ENCODE measurements at regions not wholly inside any gene's neighbourhood (a gene's known extent, or its start where the extent isn't known, plus 50 kb on each side); places are given as distances from the start of the nearest gene placed in this dataset.

DNA sequence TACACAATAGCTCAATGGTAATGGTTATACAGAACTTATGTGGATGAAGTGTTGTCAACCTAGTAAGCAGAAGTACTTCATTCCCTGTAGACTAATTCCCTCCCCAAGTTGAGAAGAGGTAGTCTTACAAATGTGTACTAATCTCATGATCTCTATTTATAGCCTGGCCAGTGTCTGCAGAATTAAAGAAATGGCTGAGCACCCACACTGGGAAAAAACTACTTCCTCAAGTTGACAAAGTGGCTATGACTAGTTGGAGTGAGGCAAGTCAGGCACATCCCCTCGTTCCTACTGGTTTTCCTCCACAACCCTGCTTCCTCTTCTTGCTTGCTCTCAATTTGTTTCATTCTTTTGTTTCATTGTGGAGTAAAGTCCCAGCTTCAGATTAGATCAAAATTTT lies 566.7 kb upstream of the ZNF717 start:
- ATAC-seq (no peak), DNase-seq (ENCODE audit: low read depth, low spot score) (no peak), FAIRE-seq (no peak)
- Histone ChIP-seq H3K36me3 (ENCODE audit: control insufficient read depth in 2 of 2, insufficient read depth in 2 of 2, low read length in 1 of 2) (no peaks in the 10 kb centered on the region), H2AFZ (ENCODE audit: control insufficient read depth, low read depth, low read length) (no peak overlapping the region), H3K4me2 (ENCODE audit: control insufficient read depth, insufficient read depth) (no peak overlapping the region), H3K79me2 (ENCODE audit: control insufficient read depth, insufficient read depth, low read length) (no peaks in the 10 kb centered on the region), H3K4me3 (no peak overlapping the region), H3K27me3 (replicated peaks in 1 of 2; ENCODE audit: control insufficient read depth in 2 of 2, insufficient read depth in 2 of 2, low read length in 1 of 2) (no peaks in the 10 kb centered on the region), H3K4me1 (ENCODE audit: control insufficient read depth, insufficient read depth, low read length) (no peaks in the 10 kb centered on the region), H3K9ac (ENCODE audit: control insufficient read depth, insufficient read depth, low read length) (no peak overlapping the region), H3K27ac (ENCODE audit: control insufficient read depth, insufficient read depth) (no peak overlapping the region), H3K9me3 (replicated peaks; ENCODE audit: control insufficient read depth, insufficient read depth, low read length) (no peaks in the 10 kb centered on the region), H4K20me1 (ENCODE audit: control insufficient read depth, insufficient read depth) (no peaks in the 10 kb centered on the region)
- WGBS (ENCODE audit: insufficient coverage, insufficient replicate concordance, low lambda C conversion rate, missing lambda C conversion rate): 19% methylated on average over 1 of the region's 1 CpG
- SMC1A ChIA-PET (ENCODE audit: uncharacterized antibody, unreplicated experiment): no interaction called here
- intact Hi-C loops (cut with micrococcal nuclease; ENCODE audit: unreplicated experiment) (no loop called here), in situ Hi-C loops (cut with MboI) (no loop called here)
- TF ChIP-seq SMAD1 (IDR thresholded peaks at IDR 0.05; ENCODE audit: low read depth, partially characterized antibody) (no peak), TCF12 (IDR thresholded peaks at IDR 0.05; ENCODE audit: low read depth, low read length) (no peak), SP1 (IDR thresholded peaks at IDR 0.05; ENCODE audit: low read depth, low read length) (no peak), SREBF2 (IDR thresholded peaks at IDR 0.05; ENCODE audit: low read length) (no peak), IKZF2 (IDR thresholded peaks at IDR 0.05) (no peak), IRF3 (IDR thresholded peaks at IDR 0.05) (no peak), ESRRA (IDR thresholded peaks at IDR 0.05; ENCODE audit: low read length) (no peak), POLR2AphosphoS5 (IDR thresholded peaks at IDR 0.05; ENCODE audit: low read length) (no peak), PAX5 (IDR thresholded peaks at IDR 0.05; ENCODE audit: borderline replicate concordance, low read depth, low read length) (no peak), RAD51 (IDR thresholded peaks at IDR 0.05) (no peak), TBL1XR1 (IDR thresholded peaks at IDR 0.05; ENCODE audit: low read depth, low read length) (no peak), ZNF687 (IDR thresholded peaks at IDR 0.05) (no peak), ZBED1 (IDR thresholded peaks at IDR 0.05; ENCODE audit: borderline replicate concordance) (no peak)
- RAD21 ChIA-PET (ENCODE audit: unreplicated experiment): no interaction called here
- BruUV-seq (replicated peaks): no TSS peak
- POLR2A ChIA-PET: no interaction called here
- CTCF ChIA-PET: no interaction called here
